Activated naive CD4-positive, alpha-beta T cell treated with anti-CD3 and anti-CD28 coated beads, Interleukin-2, amount 50 U/mL, for 72 hours (primary cell): ENCODE measurements at regions not wholly inside any gene's neighbourhood (a gene's known extent, or its start where the extent isn't known, plus 50 kb on each side); places are given as distances from the start of the nearest gene placed in this dataset.

Experiments used
- ATAC-seq, 2 donors: fragments of 150-1000 bp; cut with Tn5 transposase; 2 replicates each; pipeline ENCODE4 v1.10.0; 2021; ENCODE audit warnings: mild to moderate bottlenecking in 2 of 2, moderate library complexity in 2 of 2
- DNase-seq, 2 donors: peaks; one replicate each; pipeline ENCODE4 v3.0.0; 2021 to 2022; ENCODE audit warnings: low spot score in 2 of 2
- H3K27ac Mint-ChIP-seq, 2 donors: one replicate each; pipeline ENCODE4 v1.8.0; 2022; ENCODE audit warnings: mild to moderate bottlenecking in 2 of 2, mixed read lengths in 2 of 2
- H3K36me3 Mint-ChIP-seq, 2 donors: one replicate each; pipeline ENCODE4 v1.8.0; 2022; ENCODE audit warnings: mixed read lengths in 2 of 2
- H3K9me3 Mint-ChIP-seq, 2 donors: one replicate each; pipeline ENCODE4 v1.8.0; 2022; ENCODE audit warnings: mixed read lengths in 2 of 2

DNA sequence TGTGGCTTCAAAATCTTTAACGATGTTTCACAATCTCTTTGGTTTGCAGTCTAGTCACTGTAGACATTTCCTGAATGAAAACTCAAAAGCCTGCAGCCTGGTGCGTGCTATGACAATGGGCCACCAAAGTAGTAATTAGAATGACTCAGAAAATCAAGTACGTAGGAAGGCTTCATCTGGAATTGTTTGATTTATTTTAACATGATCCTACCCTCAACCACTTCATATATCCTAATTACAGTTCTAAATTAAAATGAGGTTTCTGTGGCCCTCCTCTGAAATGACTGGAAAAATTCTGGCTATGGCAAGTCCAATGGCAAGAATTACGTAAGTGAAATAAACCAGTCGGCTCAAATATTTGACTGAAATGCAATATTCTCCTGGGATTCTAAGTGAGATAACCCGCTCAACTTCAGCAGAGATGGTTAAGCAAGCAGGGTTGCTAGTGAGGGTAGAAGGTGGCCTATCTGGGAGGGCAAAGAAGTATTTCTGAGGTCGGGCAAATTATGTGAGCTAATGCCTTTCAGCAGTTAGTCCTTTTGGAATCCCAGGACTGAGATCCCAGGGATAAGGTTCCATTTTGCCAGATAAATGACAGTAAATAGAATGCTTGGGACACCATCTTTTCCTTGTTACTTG lies 145.6 kb upstream of the MYOCD start:
- H3K36me3 Mint-ChIP-seq, result no peaks in the 10 kb centered on the region
- H3K9me3 Mint-ChIP-seq, result no peaks in the 10 kb centered on the region
- DNase-seq (no peak), ATAC-seq (no peak)
- H3K27ac Mint-ChIP-seq, result no peak overlapping the region

DNA sequence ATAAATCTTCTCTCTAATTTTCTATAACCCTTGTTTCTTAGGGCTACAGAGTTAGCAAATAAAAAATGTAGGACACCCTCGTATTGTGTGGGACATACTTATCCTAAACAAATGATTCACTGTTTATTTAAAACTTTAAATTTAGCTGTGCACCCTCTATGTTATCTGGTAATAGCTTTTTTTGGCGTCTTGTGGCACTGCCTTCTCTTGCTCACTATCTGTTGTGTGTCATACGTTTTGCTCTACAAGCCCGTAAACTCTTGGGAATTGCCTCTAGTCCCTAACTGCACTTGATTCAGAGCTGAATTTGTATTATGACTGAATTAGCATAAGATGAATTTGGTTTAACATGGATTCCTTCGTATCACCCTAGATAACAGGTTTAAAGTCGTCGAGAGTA lies 144.3 kb upstream of the MYOCD start:
- ATAC-seq, result no peak
- Mint-ChIP-seq H3K36me3 (no peaks in the 10 kb centered on the region), H3K9me3 (peaks cover 0 to 4% of the 10 kb centered on the region in 2 donors), H3K27ac (no peak overlapping the region)
- DNase-seq, result no peak

- no peaks in the 10 kb centered on the region for H3K36me3 Mint-ChIP-seq
Observed at GRCh38 chr17:12522336-12522735, 143.4 kb upstream of the MYOCD start.

GRCh38 chr17:12522743-12523183 lies 142.9 kb upstream of the MYOCD start:
- ATAC-seq (no peak), DNase-seq (no peak)
- Mint-ChIP-seq H3K9me3 (peaks cover 0 to 4% of the 10 kb centered on the region in 2 donors), H3K27ac (no peak overlapping the region), H3K36me3 (no peaks in the 10 kb centered on the region)

More at GRCh38 chr17:12522336-12522735, 143.4 kb upstream of the MYOCD start:
- no peak for ATAC-seq
- Mint-ChIP-seq H3K27ac (no peak overlapping the region), H3K9me3 (peaks cover 0 to 4% of the 10 kb centered on the region in 2 donors)
- DNase-seq, result no peak

DNA sequence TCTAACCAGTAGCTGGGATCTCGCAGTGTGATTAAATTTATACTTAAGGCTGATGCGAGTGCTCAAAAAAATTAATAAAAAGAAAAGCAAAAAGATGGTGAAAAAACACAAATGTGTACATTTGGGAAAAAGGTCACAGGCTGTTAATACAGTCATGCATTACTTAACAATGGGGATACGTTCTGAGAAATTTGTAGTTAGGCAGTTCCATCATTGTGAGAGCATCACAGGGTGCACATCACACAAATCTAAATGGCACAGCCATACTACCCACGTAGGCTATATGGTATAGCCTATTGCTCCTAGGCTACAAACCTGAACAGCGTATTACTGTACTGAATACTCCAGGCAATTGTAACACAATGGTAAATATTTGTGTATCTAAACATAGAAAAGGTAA lies 142.4 kb upstream of the MYOCD start:
- no peak for DNase-seq
- Mint-ChIP-seq H3K36me3 (no peaks in the 10 kb centered on the region), H3K27ac (no peak overlapping the region), H3K9me3 (peaks cover 0 to 4% of the 10 kb centered on the region in 2 donors)
- ATAC-seq, result no peak

DNA sequence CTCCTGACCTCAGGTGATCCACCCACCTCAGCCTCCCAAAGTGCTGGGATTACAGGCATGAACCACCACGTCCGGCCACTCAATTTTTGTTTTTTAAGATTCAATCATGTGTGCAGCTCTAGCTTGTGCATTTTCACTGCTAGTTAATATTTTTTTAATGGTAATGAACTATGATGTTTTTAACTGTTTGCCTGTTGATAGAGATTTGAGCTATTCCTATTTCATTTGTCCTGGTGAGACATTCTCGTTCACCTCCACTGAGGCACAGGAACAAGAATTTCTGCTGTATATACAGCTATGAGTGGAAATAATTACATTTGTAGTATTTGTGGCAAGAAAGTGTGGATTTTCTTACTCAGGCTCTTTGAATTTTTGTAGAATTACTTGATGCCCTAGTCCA lies 137.7 kb upstream of the MYOCD start:
- ATAC-seq (no peak), DNase-seq (no peak)
- no peaks in the 10 kb centered on the region for H3K36me3 Mint-ChIP-seq

GRCh38 chr17:12530161-12530560 lies 135.5 kb upstream of the MYOCD start:
- no peaks in the 10 kb centered on the region for H3K36me3 Mint-ChIP-seq
- DNase-seq, result no peak
- no peak for ATAC-seq
- peaks cover 4 to 7% of the 10 kb centered on the region in 2 donors for H3K9me3 Mint-ChIP-seq
- no peak overlapping the region for H3K27ac Mint-ChIP-seq

More for the DNA sequence above, 137.7 kb upstream of the MYOCD start:
- Mint-ChIP-seq H3K9me3 (peaks cover 4 to 7% of the 10 kb centered on the region in 2 donors), H3K27ac (no peak overlapping the region)

GRCh38 chr17:12536021-12536420 lies 129.7 kb upstream of the MYOCD start:
- DNase-seq, result no peak
- Mint-ChIP-seq H3K27ac (no peak overlapping the region), H3K36me3 (no peaks in the 10 kb centered on the region), H3K9me3 (peaks cover 10 to 16% of the 10 kb centered on the region in 2 donors)
- ATAC-seq, result no peak

- Mint-ChIP-seq H3K36me3 (no peaks in the 10 kb centered on the region), H3K27ac (no peak overlapping the region), H3K9me3 (peaks cover 10 to 16% of the 10 kb centered on the region in 2 donors)
- ATAC-seq, result no peak
- no peak for DNase-seq
Observed at GRCh38 chr17:12536472-12536871, 129.2 kb upstream of the MYOCD start.

DNA sequence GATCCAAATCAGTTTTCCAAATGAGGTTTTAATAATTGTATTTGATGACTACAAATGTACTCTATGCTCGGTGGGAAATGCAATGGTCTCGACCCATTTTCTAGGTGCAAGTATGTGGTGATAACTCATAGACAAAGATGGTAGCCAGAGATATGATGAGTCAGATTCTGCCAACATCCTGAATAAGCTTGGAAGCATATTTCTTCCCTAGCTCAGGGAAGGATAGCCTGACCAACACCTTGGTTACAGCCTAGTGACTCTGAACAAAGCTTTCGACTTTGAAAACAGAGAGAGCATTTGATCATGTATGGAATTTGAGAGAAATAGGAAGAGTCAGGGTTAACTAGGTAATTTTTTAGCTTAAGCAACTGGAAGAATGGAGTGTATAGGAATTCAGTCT lies 128.3 kb upstream of the MYOCD start:
- peaks cover 10 to 16% of the 10 kb centered on the region in 2 donors for H3K9me3 Mint-ChIP-seq
- H3K36me3 Mint-ChIP-seq, result no peaks in the 10 kb centered on the region
- ATAC-seq (no peak), DNase-seq (no peak)
- no peak overlapping the region for H3K27ac Mint-ChIP-seq

GRCh38 chr17:12538003-12538402 lies 127.7 kb upstream of the MYOCD start:
- DNase-seq, result no peak
- Mint-ChIP-seq H3K27ac (no peak overlapping the region), H3K36me3 (no peaks in the 10 kb centered on the region), H3K9me3 (peaks cover 10 to 16% of the 10 kb centered on the region in 2 donors)
- ATAC-seq, result no peak

- Mint-ChIP-seq H3K27ac (no peak overlapping the region), H3K9me3 (peaks cover 4 to 9% of the 10 kb centered on the region in 2 donors), H3K36me3 (peaks cover 0 to 5% of the 10 kb centered on the region in 2 donors)
- ATAC-seq (no peak), DNase-seq (peak in 1 of 2 donors; percentile 10)
Observed at GRCh38 chr17:12545877-12546513, 119.7 kb upstream of the MYOCD start.

GRCh38 chr17:12546983-12547382 lies 118.7 kb upstream of the MYOCD start:
- ATAC-seq, result no peak
- Mint-ChIP-seq H3K36me3 (peaks cover 0 to 5% of the 10 kb centered on the region in 2 donors), H3K27ac (no peak overlapping the region), H3K9me3 (peaks cover 9 to 14% of the 10 kb centered on the region in 2 donors)
- no peak for DNase-seq

- no peak for ATAC-seq
- peaks cover 0 to 5% of the 10 kb centered on the region in 2 donors for H3K36me3 Mint-ChIP-seq
- DNase-seq, result no peak
- H3K27ac Mint-ChIP-seq, result no peak overlapping the region
- peaks cover 9 to 14% of the 10 kb centered on the region in 2 donors for H3K9me3 Mint-ChIP-seq
Observed at GRCh38 chr17:12547831-12548230, 117.9 kb upstream of the MYOCD start.

GRCh38 chr17:12548558-12548957 lies 117.1 kb upstream of the MYOCD start:
- H3K9me3 Mint-ChIP-seq, result peaks cover 9 to 11% of the 10 kb centered on the region in 2 donors

GRCh38 chr17:12549499-12550041 lies 116.1 kb upstream of the MYOCD start:
- ATAC-seq (no peak), DNase-seq (no peak)
- Mint-ChIP-seq H3K27ac (no peak overlapping the region), H3K9me3 (peaks cover 9% of the 10 kb centered on the region in 2 donors), H3K36me3 (no peaks in the 10 kb centered on the region)

More at GRCh38 chr17:12548558-12548957, 117.1 kb upstream of the MYOCD start:
- Mint-ChIP-seq H3K36me3 (peaks cover 0 to 3% of the 10 kb centered on the region in 2 donors), H3K27ac (no peak overlapping the region)
- DNase-seq (no peak), ATAC-seq (no peak)

- Mint-ChIP-seq H3K27ac (no peak overlapping the region), H3K9me3 (peaks cover 5 to 9% of the 10 kb centered on the region in 2 donors), H3K36me3 (no peaks in the 10 kb centered on the region)
- DNase-seq (no peak), ATAC-seq (no peak)
Observed at GRCh38 chr17:12553625-12554024, 112.1 kb upstream of the MYOCD start.
